ENCODE measurements at regions not wholly inside any gene's neighbourhood (a gene's known extent, or its start where the extent isn't known, plus 50 kb on each side); places are given as distances from the start of the nearest gene placed in this dataset.
"Not testable (repeated sequence)": the region's sequence is repeated elsewhere in the genome, so short reads cannot be mapped to it uniquely, and the experiment has no call there.

- DNase-seq (ENCODE audit: low spot score) = no peak
Measured at GRCh38 chr14:101616202-101616601, 54.9 kb downstream of the DIO3 start.

- DNase-seq (ENCODE audit: low spot score) = no peak
Measured at GRCh38 chr14:101619484-101619883, 58.2 kb downstream of the DIO3 start.

- DNase-seq (ENCODE audit: low spot score) = no peak
Measured at GRCh38 chr14:101620031-101620788, 58.9 kb downstream of the DIO3 start.

- no peak for DNase-seq (ENCODE audit: low spot score)
Measured at GRCh38 chr14:101620821-101621785, 59.8 kb downstream of the DIO3 start.

GRCh38 chr14:101622251-101623076 is 61.2 kb downstream of the DIO3 start:
- DNase-seq (ENCODE audit: low spot score) = no peak

- DNase-seq (ENCODE audit: low spot score) = no peak
Measured at GRCh38 chr14:101623077-101623372, 61.7 kb downstream of the DIO3 start.

GRCh38 chr14:101623685-101624444 is 62.6 kb downstream of the DIO3 start:
- DNase-seq (ENCODE audit: low spot score) = no peak

- DNase-seq (ENCODE audit: low spot score) = no peak
Measured at GRCh38 chr14:101624536-101624935, 63.2 kb downstream of the DIO3 start.

- no peak for DNase-seq (ENCODE audit: low spot score)
Measured at GRCh38 chr14:101625336-101626097, 64.2 kb downstream of the DIO3 start.

- DNase-seq (ENCODE audit: low spot score) = no peak
Measured at GRCh38 chr14:101626331-101626730, 65.0 kb downstream of the DIO3 start.

- no peak for DNase-seq (ENCODE audit: low spot score)
Measured at GRCh38 chr14:101627915-101628262, 66.6 kb downstream of the DIO3 start.

- peak; percentile 93 for DNase-seq (ENCODE audit: low spot score)
Measured at GRCh38 chr14:101628471-101628966, 67.2 kb downstream of the DIO3 start.

GRCh38 chr14:101628975-101629374 is 67.7 kb downstream of the DIO3 start:
- no peak for DNase-seq (ENCODE audit: low spot score)

- DNase-seq (ENCODE audit: low spot score) = no peak
Measured at GRCh38 chr14:101630056-101630965, 69.0 kb downstream of the DIO3 start.

- no peak for DNase-seq (ENCODE audit: low spot score)
Measured at GRCh38 chr14:101631199-101631598, 69.9 kb downstream of the DIO3 start.

- DNase-seq (ENCODE audit: low spot score) = not testable (repeated sequence)
Measured at GRCh38 chr14:101631970-101632369, 70.7 kb downstream of the DIO3 start.

- no peak for DNase-seq (ENCODE audit: low spot score)
Measured at GRCh38 chr14:101632520-101632919, 71.2 kb downstream of the DIO3 start.

GRCh38 chr14:101633276-101633675 is 72.0 kb downstream of the DIO3 start:
- no peak for DNase-seq (ENCODE audit: low spot score)

GRCh38 chr14:101634202-101634849 is 73.0 kb downstream of the DIO3 start:
- no peak for DNase-seq (ENCODE audit: low spot score)

All from AG08396 (cell line).